SK-N-SH (cell line): ENCODE measurements at regions not wholly inside any gene's neighbourhood (a gene's known extent, or its start where the extent isn't known, plus 50 kb on each side); places are given as distances from the start of the nearest gene placed in this dataset.

Experiments used
- CTCF ChIA-PET: fragments of 300-600, 350-600 bp; formaldehyde crosslinking; extraction: SDS; loops from one replicate; lab custom pipeline; 2021; lab: Yijun Ruan, JAX
- POLR2A ChIA-PET: fragments of 350-600 bp; sonication (Branson Sonifier 250); formaldehyde crosslinking; extraction: SDS; loops from one replicate; lab custom pipeline; 2020; ENCODE audit warnings: antibody characterized with exemption, inconsistent platforms; lab: Yijun Ruan, JAX
- DNase-seq: peaks from one replicate; pipeline ENCODE4 v3.0.0; 2012
- H2AFZ ChIP-seq: fragments of 200-600 bp; sonication (generic); 2 replicates; pipeline ENCODE4 v1.8.1; 2016; ENCODE audit warnings: antibody characterized with exemption, mild to moderate bottlenecking, low read depth
- H3F3A ChIP-seq: fragments of 200-600 bp; sonication (generic); replicated peaks from 2 replicates; pipeline ENCODE3; 2016; ENCODE audit warnings: antibody characterized with exemption, mild to moderate bottlenecking; ENCODE audit not compliant: insufficient read depth
- H3K27ac ChIP-seq, 2 experiments: fragments of 200-500 bp in 1 of 2; fragments of 200-600 bp in 1 of 2; sonication (Bioruptor generic) in 1 of 2; sonication (generic), shearing (Covaris generic) in 1 of 2; 2 replicates each; pipeline versions ENCODE4 v1.5.1 to v1.6.1; 2014 to 2016; ENCODE audit warnings: low read depth in 2 of 2, inconsistent platforms in 1 of 2, low read length in 1 of 2, mild to moderate bottlenecking in 1 of 2, mixed read lengths in 1 of 2
- H3K27me3 ChIP-seq: fragments of 200-600 bp; sonication (generic), shearing (Covaris generic); 2 replicates; pipeline ENCODE4 v1.6.1; 2016; ENCODE audit warnings: mixed run types; ENCODE audit not compliant: insufficient read depth
- H3K36me3 ChIP-seq, 2 experiments: fragments of 200-500 bp in 1 of 2; fragments of 200-600 bp in 1 of 2; sonication (Bioruptor generic) in 1 of 2; sonication (generic) in 1 of 2; replicated peaks in 1 of 2; 2 replicates each; pipeline versions ENCODE3 to v1.5.1; 2014 to 2016; ENCODE audit warnings: low read length in 1 of 2, mild to moderate bottlenecking in 1 of 2; ENCODE audit not compliant: insufficient read depth in 2 of 2, control insufficient read depth in 1 of 2
- H3K4me1 ChIP-seq, 2 experiments: fragments of 200-500 bp in 1 of 2; fragments of 200-600 bp in 1 of 2; sonication (Bioruptor generic) in 1 of 2; sonication (generic), shearing (Covaris generic) in 1 of 2; 2 replicates each; pipeline versions ENCODE4 v1.5.1 to v1.6.1; 2014 to 2016; ENCODE audit warnings: low read depth in 1 of 2, low read length in 1 of 2, mixed run types in 1 of 2; ENCODE audit not compliant: insufficient read depth in 2 of 2, control insufficient read depth in 1 of 2
- H3K4me2 ChIP-seq: fragments of 200-600 bp; sonication (generic), shearing (Covaris generic); 2 replicates; pipeline ENCODE4 v1.6.1; 2017; ENCODE audit warnings: mixed run types
- H3K4me3 ChIP-seq, 2 experiments: fragments of 200-500 bp in 1 of 2; fragments of 200-600 bp in 1 of 2; sonication (Bioruptor generic) in 1 of 2; sonication (generic), shearing (Covaris generic) in 1 of 2; 2 replicates each; pipeline versions ENCODE4 v1.5.1 to v1.8.1; 2014 to 2016; ENCODE audit warnings: low read depth in 2 of 2, inconsistent platforms in 1 of 2, low read length in 1 of 2, mild to moderate bottlenecking in 1 of 2, mixed read lengths in 1 of 2, moderate library complexity in 1 of 2
- H3K79me2 ChIP-seq: fragments of 200-600 bp; sonication (generic); 2 replicates; pipeline ENCODE4 v1.8.1; 2017; ENCODE audit warnings: mild to moderate bottlenecking; ENCODE audit not compliant: insufficient read depth
- H3K9ac ChIP-seq: fragments of 200-600 bp; sonication (generic); 2 replicates; pipeline ENCODE4 v1.6.1; 2017; ENCODE audit warnings: mixed run types
- H3K9me2 ChIP-seq: fragments of 200-600 bp; sonication (generic); 2 replicates; pipeline ENCODE4 v1.6.1; 2017; ENCODE audit warnings: mixed run types
- H3K9me3 ChIP-seq: fragments of 200-600 bp; sonication (generic); 2 replicates; pipeline ENCODE4 v1.6.1; 2017; ENCODE audit warnings: mixed run types, mild to moderate bottlenecking, moderate library complexity
- H4K20me1 ChIP-seq: fragments of 200-600 bp; sonication (generic); 2 replicates; pipeline ENCODE4 v1.6.1; 2017; ENCODE audit warnings: mild to moderate bottlenecking, mixed run types; ENCODE audit not compliant: insufficient read depth
- CHD2 ChIP-seq: fragments of 150-350 bp; IDR thresholded peaks from 2 replicates; pipeline ENCODE4 v1.6.1; 2018; ENCODE audit warnings: low read length; ENCODE audit not compliant: partially characterized antibody
- EP300 ChIP-seq, 2 experiments: IDR thresholded peaks; 2 replicates each; pipeline versions ENCODE4 v1.4.0 to v1.6.1; 2012; ENCODE audit warnings: borderline replicate concordance in 1 of 2, low read depth in 1 of 2, low read length in 1 of 2
- FOXM1 ChIP-seq: IDR thresholded peaks from 2 replicates; pipeline ENCODE4 v1.4.0; 2012; ENCODE audit warnings: low read depth, mild to moderate bottlenecking
- JUND ChIP-seq: IDR thresholded peaks from 2 replicates; pipeline ENCODE4 v1.4.0; 2012
- MEF2A ChIP-seq: IDR thresholded peaks from 2 replicates; pipeline ENCODE4 v1.4.0; 2012; ENCODE audit warnings: low read depth, borderline replicate concordance
- MXI1 ChIP-seq: IDR thresholded peaks from 2 replicates; pipeline ENCODE4 v1.6.1; 2012; ENCODE audit warnings: mild to moderate bottlenecking, low read depth, low read length, improper control_type of control experiment
- NRF1 ChIP-seq: IDR thresholded peaks from 2 replicates; pipeline ENCODE4 v1.6.1; 2012; ENCODE audit warnings: low read depth, mild to moderate bottlenecking, low read length
- POLR2AphosphoS5 ChIP-seq: IDR thresholded peaks from 2 replicates; pipeline ENCODE4 v1.6.1; 2012; ENCODE audit warnings: low read depth, low read length
- RAD21 ChIP-seq: IDR thresholded peaks from 2 replicates; pipeline ENCODE4 v1.6.1; 2012; ENCODE audit warnings: mild to moderate bottlenecking, low read length
- RFX5 ChIP-seq: IDR thresholded peaks from 2 replicates; pipeline ENCODE4 v1.6.1; 2012; ENCODE audit warnings: mild to moderate bottlenecking, improper control_type of control experiment, low read length
- RXRA ChIP-seq: IDR thresholded peaks from 2 replicates; pipeline ENCODE4 v1.4.0; 2012; ENCODE audit warnings: low read depth, mild to moderate bottlenecking, borderline replicate concordance
- SIN3A ChIP-seq: IDR thresholded peaks from 2 replicates; pipeline ENCODE4 v1.6.1; 2012; ENCODE audit warnings: low read depth, mild to moderate bottlenecking, low read length, moderate library complexity, borderline replicate concordance
- SMC3 ChIP-seq: IDR thresholded peaks from 2 replicates; pipeline ENCODE4 v1.6.1; 2012; ENCODE audit warnings: low read depth, low read length, improper control_type of control experiment
- TAF1 ChIP-seq: IDR thresholded peaks from 2 replicates; pipeline ENCODE4 v1.6.1; 2012; ENCODE audit warnings: low read depth, mild to moderate bottlenecking, low read length, moderate library complexity, borderline replicate concordance
- WGBS: methylation state at CpG from one replicate; pipeline ENCODE4 v1.1.6; 2017; ENCODE audit warnings: low lambda C conversion rate; 5-methylcytosine and 5-hydroxymethylcytosine counted together
- TF ChIP-seq, protein P1 (sequence below): IDR thresholded peaks from 2 replicates; pipeline ENCODE4 v1.4.0; 2012; ENCODE audit warnings: low read depth
- TF ChIP-seq, protein P2 (sequence below): IDR thresholded peaks from 2 replicates; pipeline ENCODE4 v1.4.0; 2012; ENCODE audit warnings: low read depth, borderline replicate concordance
- TF ChIP-seq, protein P3 (sequence below): IDR thresholded peaks from 2 replicates; pipeline ENCODE4; 2012
- TF ChIP-seq, protein P4 (sequence below): fragments of 150-350 bp; IDR thresholded peaks from 2 replicates; pipeline ENCODE4 v1.6.1; 2016; ENCODE audit warnings: mild to moderate bottlenecking, low read depth, low read length
- TF ChIP-seq, protein P5 (sequence below): fragments of 200-600 bp; sonication (generic); IDR thresholded peaks from 2 replicates; pipeline ENCODE4 v1.6.1; 2017; ENCODE audit warnings: antibody characterized with exemption, mild to moderate bottlenecking, moderate library complexity

DNA sequence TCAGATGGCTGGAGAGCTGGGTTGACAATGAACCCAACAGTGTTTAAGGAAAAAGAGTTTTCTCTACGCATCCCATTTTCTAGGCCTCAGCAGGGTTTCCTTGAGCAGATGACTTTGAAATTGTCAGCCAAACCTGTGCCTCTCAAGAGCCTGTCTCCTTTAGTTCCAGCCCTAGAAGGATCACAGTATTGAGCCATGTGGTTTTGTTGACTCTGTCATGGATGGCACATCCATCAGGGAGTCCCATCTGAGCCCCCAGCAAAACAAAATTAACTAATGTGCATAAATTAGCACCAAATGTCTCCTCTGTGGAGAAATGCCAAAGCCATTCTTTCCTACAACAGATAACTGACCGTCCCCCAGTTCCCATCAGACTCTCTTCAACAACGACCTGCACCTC lies 103.8 kb upstream of the BLID start:
- WGBS: 78% methylated on average over 3 of the region's 3 CpGs
- TF ChIP-seq, protein P1, sequence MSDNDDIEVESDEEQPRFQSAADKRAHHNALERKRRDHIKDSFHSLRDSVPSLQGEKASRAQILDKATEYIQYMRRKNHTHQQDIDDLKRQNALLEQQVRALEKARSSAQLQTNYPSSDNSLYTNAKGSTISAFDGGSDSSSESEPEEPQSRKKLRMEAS: no peak
- no peak for TF ChIP-seq RAD21
- no peak for TF ChIP-seq NRF1
- no peak for TF ChIP-seq EP300 (IDR thresholded peaks at IDR 0.05; ENCODE audit: borderline replicate concordance in 1 of 2, low read depth in 1 of 2, low read length in 1 of 2)
- TF ChIP-seq POLR2AphosphoS5: no peak
- TF ChIP-seq CHD2: no peak
- TF ChIP-seq, protein P2, sequence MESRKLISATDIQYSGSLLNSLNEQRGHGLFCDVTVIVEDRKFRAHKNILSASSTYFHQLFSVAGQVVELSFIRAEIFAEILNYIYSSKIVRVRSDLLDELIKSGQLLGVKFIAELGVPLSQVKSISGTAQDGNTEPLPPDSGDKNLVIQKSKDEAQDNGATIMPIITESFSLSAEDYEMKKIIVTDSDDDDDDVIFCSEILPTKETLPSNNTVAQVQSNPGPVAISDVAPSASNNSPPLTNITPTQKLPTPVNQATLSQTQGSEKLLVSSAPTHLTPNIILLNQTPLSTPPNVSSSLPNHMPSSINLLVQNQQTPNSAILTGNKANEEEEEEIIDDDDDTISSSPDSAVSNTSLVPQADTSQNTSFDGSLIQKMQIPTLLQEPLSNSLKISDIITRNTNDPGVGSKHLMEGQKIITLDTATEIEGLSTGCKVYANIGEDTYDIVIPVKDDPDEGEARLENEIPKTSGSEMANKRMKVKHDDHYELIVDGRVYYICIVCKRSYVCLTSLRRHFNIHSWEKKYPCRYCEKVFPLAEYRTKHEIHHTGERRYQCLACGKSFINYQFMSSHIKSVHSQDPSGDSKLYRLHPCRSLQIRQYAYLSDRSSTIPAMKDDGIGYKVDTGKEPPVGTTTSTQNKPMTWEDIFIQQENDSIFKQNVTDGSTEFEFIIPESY: no peak
- no peak for TF ChIP-seq MEF2A
- TF ChIP-seq SMC3: no peak
- TF ChIP-seq RFX5: no peak
- TF ChIP-seq, protein P3, sequence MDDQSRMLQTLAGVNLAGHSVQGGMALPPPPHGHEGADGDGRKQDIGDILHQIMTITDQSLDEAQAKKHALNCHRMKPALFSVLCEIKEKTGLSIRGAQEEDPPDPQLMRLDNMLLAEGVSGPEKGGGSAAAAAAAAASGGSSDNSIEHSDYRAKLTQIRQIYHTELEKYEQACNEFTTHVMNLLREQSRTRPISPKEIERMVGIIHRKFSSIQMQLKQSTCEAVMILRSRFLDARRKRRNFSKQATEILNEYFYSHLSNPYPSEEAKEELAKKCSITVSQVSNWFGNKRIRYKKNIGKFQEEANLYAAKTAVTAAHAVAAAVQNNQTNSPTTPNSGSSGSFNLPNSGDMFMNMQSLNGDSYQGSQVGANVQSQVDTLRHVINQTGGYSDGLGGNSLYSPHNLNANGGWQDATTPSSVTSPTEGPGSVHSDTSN: no peak
- no peak for TF ChIP-seq TAF1
- no peak for TF ChIP-seq FOXM1
- TF ChIP-seq, protein P4, sequence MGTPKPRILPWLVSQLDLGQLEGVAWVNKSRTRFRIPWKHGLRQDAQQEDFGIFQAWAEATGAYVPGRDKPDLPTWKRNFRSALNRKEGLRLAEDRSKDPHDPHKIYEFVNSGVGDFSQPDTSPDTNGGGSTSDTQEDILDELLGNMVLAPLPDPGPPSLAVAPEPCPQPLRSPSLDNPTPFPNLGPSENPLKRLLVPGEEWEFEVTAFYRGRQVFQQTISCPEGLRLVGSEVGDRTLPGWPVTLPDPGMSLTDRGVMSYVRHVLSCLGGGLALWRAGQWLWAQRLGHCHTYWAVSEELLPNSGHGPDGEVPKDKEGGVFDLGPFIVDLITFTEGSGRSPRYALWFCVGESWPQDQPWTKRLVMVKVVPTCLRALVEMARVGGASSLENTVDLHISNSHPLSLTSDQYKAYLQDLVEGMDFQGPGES: no peak
- TF ChIP-seq MXI1: no peak
- TF ChIP-seq RXRA: no peak
- TF ChIP-seq JUND: no peak
- TF ChIP-seq, protein P5, sequence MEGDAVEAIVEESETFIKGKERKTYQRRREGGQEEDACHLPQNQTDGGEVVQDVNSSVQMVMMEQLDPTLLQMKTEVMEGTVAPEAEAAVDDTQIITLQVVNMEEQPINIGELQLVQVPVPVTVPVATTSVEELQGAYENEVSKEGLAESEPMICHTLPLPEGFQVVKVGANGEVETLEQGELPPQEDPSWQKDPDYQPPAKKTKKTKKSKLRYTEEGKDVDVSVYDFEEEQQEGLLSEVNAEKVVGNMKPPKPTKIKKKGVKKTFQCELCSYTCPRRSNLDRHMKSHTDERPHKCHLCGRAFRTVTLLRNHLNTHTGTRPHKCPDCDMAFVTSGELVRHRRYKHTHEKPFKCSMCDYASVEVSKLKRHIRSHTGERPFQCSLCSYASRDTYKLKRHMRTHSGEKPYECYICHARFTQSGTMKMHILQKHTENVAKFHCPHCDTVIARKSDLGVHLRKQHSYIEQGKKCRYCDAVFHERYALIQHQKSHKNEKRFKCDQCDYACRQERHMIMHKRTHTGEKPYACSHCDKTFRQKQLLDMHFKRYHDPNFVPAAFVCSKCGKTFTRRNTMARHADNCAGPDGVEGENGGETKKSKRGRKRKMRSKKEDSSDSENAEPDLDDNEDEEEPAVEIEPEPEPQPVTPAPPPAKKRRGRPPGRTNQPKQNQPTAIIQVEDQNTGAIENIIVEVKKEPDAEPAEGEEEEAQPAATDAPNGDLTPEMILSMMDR: no peak
- no peak for TF ChIP-seq SIN3A
- Histone ChIP-seq H4K20me1 (no peaks in the 10 kb centered on the region), H3F3A (peaks cover 4% of the 10 kb centered on the region), H3K4me1 (peaks cover 0 to 6% of the 10 kb centered on the region in 2 experiments; a peak in 2 of 4 replicates), H3K4me3 (no peak overlapping the region), H2AFZ (no peak overlapping the region), H3K9me2 (no peaks in the 10 kb centered on the region), H3K36me3 (no peaks in the 10 kb centered on the region), H3K9ac (no peak overlapping the region), H3K4me2 (no peak overlapping the region), H3K9me3 (no peaks in the 10 kb centered on the region), H3K27ac (no peak overlapping the region), H3K27me3 (no peaks in the 10 kb centered on the region), H3K79me2 (no peaks in the 10 kb centered on the region)
- POLR2A ChIA-PET: interaction anchor here (1.2 kb wide), 1 partner anchor 565 kb away, joined by 3 read pairs; no protein-coding TSS in a partner anchor
- CTCF ChIA-PET: interaction anchor here (0.6 to 10.3 kb wide), 4 partner anchors 17 to 565 kb away, joined by 3 to 136 read pairs (median 6); no protein-coding TSS in a partner anchor
- DNase-seq: no peak
